ENCODE measurements at regions not wholly inside any gene's neighbourhood (a gene's known extent, or its start where the extent isn't known, plus 50 kb on each side); places are given as distances from the start of the nearest gene placed in this dataset.

DNA sequence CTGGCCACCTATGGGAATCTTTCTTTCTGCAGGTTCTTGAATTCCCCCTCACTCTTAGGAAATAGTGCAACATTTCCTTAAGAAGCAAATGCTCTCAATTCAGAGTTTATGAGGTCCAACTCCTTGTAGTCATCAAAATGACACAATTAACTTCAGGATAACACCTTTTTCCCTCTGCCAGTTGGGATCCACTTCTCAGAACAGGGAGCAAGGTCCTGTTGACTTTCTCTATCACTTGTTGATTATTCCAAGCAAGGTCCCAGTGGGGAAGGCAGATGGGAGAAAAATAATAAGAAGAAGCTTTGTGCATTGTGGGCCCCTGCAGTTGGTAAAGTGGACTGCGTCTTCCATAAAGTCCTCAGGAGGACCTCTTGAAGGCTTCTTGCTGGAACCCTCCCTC lies 315.6 kb upstream of the NPSR1 start:
- POLR2A ChIA-PET (ENCODE audit: partially characterized antibody): interaction anchor here (0.6 kb wide), 1 partner anchor 36 kb away, joined by 3 read pairs; no protein-coding TSS in a partner anchor
- CTCF ChIA-PET (ENCODE audit: partially characterized antibody): interaction anchor here (1.6 to 1.7 kb wide), 2 partner anchors 21 to 47 kb away, joined by 5 to 9 read pairs; no protein-coding TSS in a partner anchor
- TF ChIP-seq GABPA (IDR thresholded peaks at IDR 0.05; ENCODE audit: borderline replicate concordance, insufficient read depth, low read length) (no peak), ASH2L (IDR thresholded peaks at IDR 0.05; ENCODE audit: low read length) (no peak), RFX5 (IDR thresholded peaks at IDR 0.05; ENCODE audit: borderline replicate concordance, low read depth, low read length) (no peak)

More for the DNA sequence above, 315.6 kb upstream of the NPSR1 start:
- FAIRE-seq (no peak), DNase-seq (ENCODE audit: low read depth in 1 of 2, low spot score in 2 of 2) (no peak)
- Histone ChIP-seq H2AK5ac (ENCODE audit: low read depth, low read length) (no peak overlapping the region), H3K23me2 (ENCODE audit: low read depth, low read length) (no peaks in the 10 kb centered on the region), H3K79me2 (ENCODE audit: control insufficient read depth in 1 of 2, insufficient read depth in 2 of 2, low read length in 2 of 2) (no peaks in the 10 kb centered on the region), H3K14ac (ENCODE audit: insufficient read length) (no peak overlapping the region), H4K91ac (replicated peaks; ENCODE audit: insufficient read length, low read length) (no peak overlapping the region), H3K79me1 (ENCODE audit: low read depth, low read length) (no peaks in the 10 kb centered on the region), H3K18ac (ENCODE audit: extremely low read depth, low read length) (no peak overlapping the region), H3K4me1 (replicated peaks in 1 of 4; ENCODE audit: control insufficient read depth in 3 of 4, insufficient read depth in 4 of 4, low read length in 3 of 4) (no peaks in the 10 kb centered on the region), H4K5ac (ENCODE audit: insufficient read length, low read depth, low read length) (no peak overlapping the region), H3K9me3 (ENCODE audit: insufficient read depth in 2 of 2, low read depth in 1 of 2, low read length in 1 of 2) (0 out of 4 replicates have a peak, but pooled peaks cover 0 to 3% of the 10 kb centered on the region in 2 experiments), H4K20me1 (replicated peaks in 1 of 2; ENCODE audit: control insufficient read depth in 1 of 2, insufficient read depth in 2 of 2, low read length in 2 of 2) (no peaks in the 10 kb centered on the region), H2BK120ac (replicated peaks; ENCODE audit: low read depth, low read length) (no peak overlapping the region), H3K36me3 (ENCODE audit: control insufficient read depth in 2 of 4, insufficient read depth in 4 of 4, low read length in 3 of 4) (no peaks in the 10 kb centered on the region), H2BK15ac (ENCODE audit: low read length) (no peak overlapping the region), H3K4ac (replicated peaks; ENCODE audit: insufficient read length, low read depth, low read length) (no peak overlapping the region), H3K4me2 (ENCODE audit: insufficient read depth in 1 of 2, low read depth in 2 of 2, low read length in 2 of 2) (no peak overlapping the region), H3K23ac (ENCODE audit: insufficient read length) (no peak overlapping the region), H3K4me3 (ENCODE audit: extremely low read depth in 1 of 4, insufficient read depth in 2 of 4, low read depth in 3 of 4, low read length in 4 of 4) (no peak overlapping the region), H2BK20ac (ENCODE audit: low read length) (no peak overlapping the region), H4K8ac (ENCODE audit: extremely low read depth, insufficient read depth, low read length) (no peak overlapping the region), H2BK12ac (ENCODE audit: low read depth, low read length) (no peak overlapping the region), H2AFZ (ENCODE audit: low read length) (no peak overlapping the region), H3K27me3 (replicated peaks in 1 of 4; ENCODE audit: control insufficient read depth in 3 of 4, extremely low read depth in 1 of 4, insufficient read depth in 3 of 4, low read length in 3 of 4) (no peaks in the 10 kb centered on the region), H2BK5ac (ENCODE audit: low read depth, low read length) (no peak overlapping the region), H3K56ac (replicated peaks; ENCODE audit: insufficient read length, low read depth, low read length) (no peak overlapping the region), H3K9ac (replicated peaks in 1 of 4; ENCODE audit: extremely low read depth in 1 of 4, low read depth in 3 of 4, low read length in 3 of 4) (no peak overlapping the region), H3K27ac (ENCODE audit: low read depth, low read length) (no peak overlapping the region)
- WGBS, 2 experiments (ENCODE audit: extremely low coverage in 1 of 2, insufficient coverage in 1 of 2, insufficient read length in 1 of 2, insufficient replicate concordance in 2 of 2, low coverage in 1 of 2, low lambda C conversion rate in 2 of 2, missing lambda C conversion rate in 1 of 2): 88% methylated on average over 1 of the region's 1 CpG; no CpG with 5 or more reads in 1 of the 2 experiments

All from H1 (cell line).